ENCODE measurements at regions not wholly inside any gene's neighbourhood (a gene's known extent, or its start where the extent isn't known, plus 50 kb on each side); places are given as distances from the start of the nearest gene placed in this dataset.
"Not testable (repeated sequence)": the region's sequence is repeated elsewhere in the genome, so short reads cannot be mapped to it uniquely, and the experiment has no call there.

DNA sequence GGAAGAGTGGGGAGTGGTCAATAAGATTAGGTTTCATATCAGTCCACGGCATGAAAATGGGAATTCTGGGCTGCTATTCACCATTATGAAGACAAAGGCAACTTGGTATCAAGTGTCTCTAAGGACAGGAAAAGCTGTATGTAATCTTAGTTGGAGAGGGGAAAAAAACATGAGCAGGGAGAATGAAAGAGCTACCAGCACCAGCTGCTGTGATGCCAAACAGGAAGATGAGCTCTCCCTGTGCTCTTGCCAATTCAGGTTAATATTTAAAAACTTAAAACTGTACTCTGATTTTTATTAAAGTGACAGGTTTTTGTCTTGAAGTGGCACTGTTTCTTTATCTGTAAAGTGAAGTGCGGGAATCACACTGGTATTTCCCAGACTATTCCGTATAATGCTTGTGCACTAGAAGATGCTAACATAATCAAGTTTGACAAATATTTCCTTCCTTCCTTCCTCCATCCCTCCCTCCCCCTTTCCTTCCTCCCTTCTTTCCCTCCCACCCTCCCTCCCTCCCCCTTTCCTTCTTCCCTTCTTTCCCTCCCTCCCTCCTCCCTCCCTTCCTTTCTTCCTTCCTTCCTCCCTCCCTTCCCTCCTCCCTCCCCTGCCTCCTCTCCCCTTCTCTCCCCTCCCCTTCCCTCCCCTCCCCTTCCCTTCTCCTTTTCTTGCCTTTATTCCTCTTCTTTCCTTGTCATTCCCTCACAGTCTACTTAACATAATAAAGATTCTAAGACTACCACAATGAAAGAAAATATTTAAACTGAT is 1383.0 kb upstream of the C9orf72 start:
- DNase-seq = no peak

DNA sequence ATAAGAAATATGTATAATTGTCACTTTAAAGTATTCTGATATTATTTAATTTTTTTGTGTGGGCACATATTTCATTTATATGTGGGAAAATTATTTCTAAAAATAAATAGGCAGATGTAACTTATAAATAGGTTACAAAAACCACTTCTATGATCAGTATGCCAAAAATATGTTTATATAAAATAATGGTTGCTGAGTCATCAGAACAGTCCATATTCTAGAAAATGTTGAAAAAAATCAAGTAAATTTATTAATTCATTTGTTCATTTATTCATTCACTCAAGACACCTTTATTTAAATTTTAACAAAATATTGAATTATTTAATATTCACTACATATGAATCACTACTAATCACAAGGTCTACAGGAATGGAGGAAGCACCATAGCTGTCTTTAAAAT is 1387.3 kb upstream of the C9orf72 start:
- DNase-seq = no peak

DNA sequence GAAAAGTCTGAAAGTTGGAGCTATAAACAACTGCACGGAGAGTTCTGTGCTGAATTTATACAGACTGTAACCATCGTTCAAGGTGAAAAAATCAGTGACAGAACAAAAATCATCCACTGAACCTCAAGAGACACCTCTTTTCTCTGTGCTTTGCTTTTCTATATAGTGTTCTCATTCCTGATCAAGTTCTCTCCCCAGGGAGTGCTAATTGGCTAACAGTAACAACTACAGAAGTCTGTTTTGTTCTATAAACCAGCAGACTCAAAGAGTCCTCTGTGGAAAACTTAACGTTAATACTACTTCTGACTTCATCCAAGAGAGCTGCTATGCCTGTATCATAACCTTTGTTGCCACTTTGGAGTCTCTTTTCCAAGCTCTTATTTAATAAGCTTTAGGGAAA is 1388.3 kb upstream of the C9orf72 start:
- DNase-seq = no peak

DNA sequence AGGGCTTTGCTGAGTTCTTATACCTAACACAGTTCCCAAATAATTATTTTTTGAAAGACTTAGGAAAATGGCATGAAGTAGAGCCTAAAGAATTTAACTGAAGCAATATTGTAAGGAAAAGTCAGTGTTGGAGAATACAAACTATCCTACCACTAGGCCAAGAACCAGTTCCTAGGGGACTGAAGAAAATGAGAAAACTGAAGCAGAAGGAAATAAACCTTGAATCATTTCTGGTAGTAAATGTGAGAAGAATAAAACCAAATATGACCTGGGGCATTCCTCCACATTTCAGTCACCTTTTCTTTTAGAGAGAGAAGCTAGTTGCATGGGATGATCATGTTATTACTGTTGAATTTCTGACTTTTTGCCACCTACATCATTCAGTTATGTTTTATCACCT is 1393.9 kb upstream of the C9orf72 start:
- DNase-seq = no peak

DNA sequence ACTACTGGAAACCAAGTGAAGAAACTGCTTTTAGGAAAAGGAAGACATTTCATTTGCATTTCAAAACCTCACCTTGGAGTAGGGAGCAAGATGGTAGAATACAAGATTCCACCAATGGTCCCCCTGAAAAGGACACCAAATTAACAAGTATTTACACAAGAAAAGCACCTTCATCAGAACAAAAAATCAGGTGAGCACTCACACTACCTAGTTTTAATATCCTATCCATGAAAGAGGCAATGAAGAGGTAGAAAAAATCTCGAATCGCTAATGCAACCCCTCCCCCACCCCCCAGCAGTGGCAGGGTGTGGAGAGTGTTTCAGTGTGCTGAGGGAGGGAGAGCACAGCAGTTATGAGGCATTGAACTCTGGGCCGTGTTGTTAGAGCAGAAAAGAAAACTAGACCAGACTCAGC is 1397.0 kb upstream of the C9orf72 start:
- DNase-seq = no peak

DNA sequence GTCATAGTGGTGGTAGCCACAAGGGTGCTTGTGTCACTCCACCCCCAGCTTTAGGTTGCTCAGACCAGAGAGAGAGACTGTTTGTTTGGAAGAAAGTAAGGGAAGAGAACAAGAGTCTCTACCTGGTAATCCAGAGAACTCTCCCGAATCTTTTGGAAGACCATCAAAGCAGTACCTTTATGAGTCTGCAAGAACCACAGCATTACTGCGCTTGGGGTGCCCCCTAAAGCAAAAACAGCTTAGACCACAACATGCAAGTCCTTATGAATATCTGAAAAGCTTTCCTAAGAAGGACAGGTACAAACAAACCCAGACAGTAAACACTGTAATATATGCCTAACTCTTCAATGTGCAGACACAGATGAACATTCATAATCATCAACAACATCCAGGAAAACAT is 1398.6 kb upstream of the C9orf72 start:
- DNase-seq = no peak

DNA sequence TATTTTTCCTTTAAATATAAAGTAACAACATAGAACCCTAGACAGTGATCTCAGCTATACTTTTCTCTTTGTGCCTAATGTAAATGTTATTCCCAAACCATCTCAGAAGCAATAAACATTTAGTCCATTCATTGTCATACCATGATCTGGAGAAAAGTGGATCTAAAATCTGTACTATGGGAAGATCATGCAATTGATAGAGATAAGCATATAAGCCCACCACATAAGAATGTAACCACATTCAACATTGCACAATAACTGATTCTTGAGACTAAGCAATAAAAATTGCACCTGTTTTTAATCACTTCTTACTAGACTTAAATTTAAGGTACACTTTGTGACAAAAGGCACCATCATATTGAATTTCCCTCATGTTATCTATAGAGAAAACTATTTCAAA is 1403.0 kb upstream of the C9orf72 start:
- DNase-seq = no peak

DNA sequence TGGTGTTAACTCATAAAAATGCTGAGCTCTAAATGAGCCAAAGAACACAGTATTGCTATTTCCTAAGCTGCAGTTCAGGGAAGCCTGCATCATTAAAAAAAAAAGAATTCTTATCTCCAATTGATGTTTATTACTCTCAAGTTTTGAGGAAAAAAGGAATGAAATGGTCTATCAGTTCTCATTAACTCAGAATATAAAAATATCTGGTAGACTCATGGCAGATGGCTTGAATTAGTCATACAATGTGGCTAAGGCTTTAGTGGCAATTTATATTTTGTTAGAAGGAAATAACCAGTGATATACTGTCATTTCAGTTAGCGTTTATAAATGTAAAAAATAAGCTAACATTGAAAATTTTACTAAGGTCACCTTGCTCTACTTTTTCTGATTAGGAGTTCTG is 1403.4 kb upstream of the C9orf72 start:
- no peak for DNase-seq

DNA sequence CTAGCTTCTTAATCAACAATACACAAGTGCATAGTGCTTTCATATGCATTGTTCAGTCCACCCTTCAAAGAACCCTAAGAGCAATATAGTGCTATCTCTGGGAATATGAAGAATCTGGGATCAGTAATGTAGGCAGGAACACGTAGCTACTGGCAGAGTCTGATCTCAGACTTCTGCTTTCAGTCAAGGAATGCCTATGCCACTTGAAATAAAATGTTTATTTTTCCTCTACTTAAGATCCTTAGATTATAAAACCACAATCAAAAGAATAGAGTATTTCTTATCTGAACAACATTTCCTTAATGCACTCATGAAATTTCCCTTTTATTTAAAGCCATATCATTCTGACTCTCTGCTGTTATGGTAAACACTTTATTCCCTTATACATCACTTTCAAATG is 1407.8 kb upstream of the C9orf72 start:
- no peak for DNase-seq

DNA sequence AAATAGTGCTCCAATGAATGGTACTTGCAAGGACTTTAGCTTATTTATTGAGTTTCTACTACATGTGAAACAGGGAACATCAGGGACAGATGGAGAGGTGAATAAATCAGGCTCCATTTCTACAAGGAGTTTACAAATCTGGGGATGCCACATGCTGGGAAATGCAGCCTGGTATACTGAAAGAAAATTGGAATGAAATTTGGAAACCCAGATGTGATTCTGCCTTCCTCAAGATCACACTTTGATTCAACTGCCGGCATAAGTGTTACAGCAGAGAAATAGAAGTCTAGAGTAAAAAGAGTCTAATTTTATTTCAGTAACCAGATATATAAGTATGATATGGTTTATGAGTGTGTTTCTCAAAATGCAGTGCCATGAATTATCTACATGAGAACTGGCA is 1408.4 kb upstream of the C9orf72 start:
- DNase-seq = no peak

DNA sequence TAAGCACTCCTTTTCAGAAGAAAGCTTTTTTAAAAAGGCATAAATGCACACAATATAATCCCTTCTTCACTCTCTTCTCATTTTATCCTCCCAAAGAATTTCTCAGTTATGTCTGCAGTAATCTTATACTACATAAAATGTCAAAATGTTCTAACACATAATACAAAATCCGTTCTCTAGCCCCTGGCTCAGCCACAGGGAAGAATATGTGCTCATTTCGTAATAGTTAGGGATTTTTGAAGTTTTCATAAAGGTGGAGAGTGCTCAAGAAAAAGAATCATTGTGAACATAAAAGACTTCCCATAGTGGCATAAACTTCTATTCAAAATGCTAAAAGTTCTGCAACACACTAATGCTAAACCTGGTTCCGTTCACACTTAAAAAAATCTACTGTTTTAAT is 1410.7 kb upstream of the C9orf72 start:
- DNase-seq = no peak

DNA sequence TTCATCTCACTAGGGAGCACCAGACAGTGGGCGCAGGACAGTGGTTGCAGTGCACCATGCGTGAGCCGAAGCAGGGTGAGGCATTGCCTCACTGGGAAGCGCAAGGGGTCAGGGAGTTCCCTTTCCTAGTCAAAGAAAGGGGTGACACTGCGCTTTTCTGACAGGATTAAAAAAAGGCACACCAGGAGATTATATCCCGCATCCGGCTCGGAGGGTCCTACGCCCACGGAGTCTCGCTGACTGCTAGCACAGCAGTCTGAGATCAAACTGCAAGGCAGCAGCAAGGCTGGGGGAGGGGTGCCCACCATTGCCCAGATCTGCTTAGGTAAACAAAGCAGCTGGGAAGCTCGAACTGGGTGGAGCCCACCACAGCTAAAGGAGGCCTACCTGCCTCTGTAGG is 1416.7 kb upstream of the C9orf72 start:
- not testable (repeated sequence) for DNase-seq

DNA sequence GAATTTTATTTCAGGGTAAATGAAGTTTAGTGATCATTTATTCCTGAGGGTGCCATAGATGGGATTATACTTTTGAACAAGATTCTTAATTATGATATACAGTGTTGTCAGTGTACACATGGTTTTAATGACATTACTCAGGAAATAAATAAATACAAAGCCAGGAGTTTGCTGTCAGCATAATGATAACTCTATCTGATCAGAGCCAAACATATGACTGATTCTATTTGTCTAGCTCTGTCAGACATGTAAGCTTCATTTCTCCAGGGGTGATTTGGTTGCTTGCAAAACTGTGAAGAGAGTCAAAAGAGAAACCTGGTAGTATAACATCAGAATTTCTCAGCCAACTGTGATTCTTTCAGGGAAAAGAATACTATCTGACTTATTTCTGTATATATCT is 1425.8 kb upstream of the C9orf72 start:
- no peak for DNase-seq

DNA sequence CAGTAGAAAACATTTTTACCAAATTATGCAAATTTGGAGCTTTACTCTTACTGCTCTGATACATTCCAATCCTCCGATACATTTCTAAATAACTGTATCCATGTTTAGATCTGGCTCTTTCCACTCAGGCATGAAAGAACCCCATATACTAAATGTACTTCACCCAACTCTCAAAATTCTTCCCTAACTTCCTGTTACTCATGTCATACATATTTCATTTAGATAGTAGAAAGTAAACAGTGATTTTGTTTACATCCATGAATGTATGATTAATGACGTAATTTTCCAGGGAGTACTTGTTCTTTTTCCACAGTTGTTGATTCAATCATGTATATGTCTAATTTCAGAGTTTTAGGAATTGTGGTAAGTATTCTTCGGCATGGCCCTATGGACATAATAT is 1426.5 kb upstream of the C9orf72 start:
- no peak for DNase-seq

DNA sequence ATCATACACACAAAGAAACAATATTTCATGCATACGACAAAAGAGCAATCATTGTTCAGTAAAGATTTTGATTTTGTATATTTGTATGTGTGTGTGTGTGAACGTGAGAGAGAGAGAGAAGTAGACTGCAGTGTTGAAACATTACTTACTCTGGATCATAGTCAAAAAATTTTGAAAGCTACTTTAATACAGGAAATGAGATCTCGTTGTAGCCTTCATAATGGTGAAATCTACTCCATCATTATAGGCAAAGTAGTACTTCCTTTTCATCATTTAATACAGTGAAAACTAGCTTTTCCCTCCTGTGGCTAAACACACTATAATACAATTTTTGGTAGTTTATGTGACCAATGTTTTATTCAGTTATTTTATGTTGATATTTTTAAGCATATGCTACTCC is 1427.7 kb upstream of the C9orf72 start:
- no peak for DNase-seq

DNA sequence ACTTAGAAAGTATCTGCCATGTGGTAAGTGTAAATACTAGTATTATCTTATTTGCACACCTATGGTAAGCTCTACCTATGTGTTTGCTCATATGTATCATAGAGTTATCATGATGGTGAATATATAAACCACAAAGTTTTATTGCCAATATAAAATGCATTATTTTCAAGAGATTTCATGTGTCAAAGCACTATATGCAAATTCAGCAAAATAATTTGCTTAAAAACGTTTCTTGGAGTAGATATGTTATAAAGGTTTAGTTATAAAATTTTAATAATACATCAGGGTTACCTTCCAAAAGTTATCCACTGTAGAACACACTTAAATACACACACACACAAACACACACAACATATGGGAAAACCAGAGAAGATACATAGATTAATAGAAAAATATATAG is 1431.7 kb upstream of the C9orf72 start:
- DNase-seq = no peak

DNA sequence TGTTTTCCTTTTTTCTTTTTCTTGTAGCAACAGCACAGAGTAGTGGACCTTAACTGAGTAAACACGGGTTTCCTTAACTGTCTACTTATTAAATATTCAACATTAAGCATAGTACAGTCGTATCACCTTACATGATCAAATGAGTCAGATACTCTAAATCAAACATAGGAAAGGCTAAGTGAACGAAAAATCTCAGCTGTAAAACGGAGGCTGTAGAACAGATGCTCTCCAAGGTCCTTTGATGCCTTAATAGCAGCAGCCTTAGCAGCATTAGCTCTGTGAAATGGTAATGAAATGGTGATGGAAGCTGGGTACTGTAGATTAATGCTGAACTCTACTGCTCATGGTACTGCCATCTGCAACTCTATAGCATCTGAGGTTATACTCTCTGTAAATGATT is 1433.3 kb upstream of the C9orf72 start:
- no peak for DNase-seq

DNA sequence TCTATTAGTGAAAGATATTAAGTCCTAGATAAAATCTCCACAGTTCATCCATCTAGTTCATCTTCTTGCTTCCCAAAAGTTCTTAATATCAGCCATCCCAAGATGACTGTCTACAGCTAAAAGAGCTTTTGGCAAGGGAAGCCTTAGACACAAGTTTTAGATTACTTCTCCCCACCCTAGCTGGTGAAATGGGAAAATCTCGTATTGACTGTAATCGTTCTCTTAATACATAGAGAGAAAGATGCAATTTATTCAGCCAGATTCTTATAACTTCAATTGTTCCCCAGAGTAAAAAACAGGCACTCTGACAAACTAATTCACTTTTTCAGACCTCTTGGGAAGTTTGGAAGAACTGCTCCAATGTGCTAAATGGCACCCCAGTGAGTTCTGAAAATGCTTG is 1439.6 kb upstream of the C9orf72 start:
- no peak for DNase-seq

DNA sequence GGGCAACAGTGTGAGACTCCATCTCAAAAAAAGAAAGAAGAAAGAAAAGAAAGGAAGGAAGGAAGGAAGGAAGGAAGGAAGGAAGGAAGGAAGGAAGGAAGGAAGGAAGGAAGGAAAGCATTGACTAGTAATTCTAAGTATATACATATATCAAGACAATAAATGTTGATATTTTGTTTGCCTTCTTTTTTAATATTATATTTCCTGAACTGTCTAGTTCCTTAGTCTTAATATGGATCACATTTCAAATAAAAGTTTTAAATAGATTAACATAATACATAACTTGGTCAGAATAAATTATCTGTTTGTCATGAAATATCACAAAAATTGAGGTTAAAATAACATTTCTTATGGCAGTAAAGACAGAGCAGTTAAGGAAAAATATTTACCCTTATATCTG is 1448.4 kb upstream of the C9orf72 start:
- DNase-seq = no peak

DNA sequence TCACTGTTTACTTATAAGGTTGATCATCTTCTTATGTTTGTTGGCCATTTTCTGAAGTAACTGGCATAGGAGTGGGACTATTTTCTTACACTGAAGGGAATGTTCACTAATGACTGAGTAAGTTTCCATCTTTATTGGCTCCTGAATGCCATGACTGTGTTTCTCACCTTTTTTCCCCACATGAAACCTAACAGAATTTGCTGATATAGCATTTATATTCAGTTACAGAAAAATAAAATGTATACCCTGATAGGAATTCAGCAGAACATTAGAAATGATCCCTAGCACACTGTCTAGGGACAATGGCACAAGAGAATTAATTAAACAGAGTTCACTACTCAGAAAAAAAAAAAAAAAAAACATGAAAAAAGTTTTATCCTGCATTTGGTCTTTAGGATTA is 1465.1 kb upstream of the C9orf72 start:
- DNase-seq = no peak

DNA sequence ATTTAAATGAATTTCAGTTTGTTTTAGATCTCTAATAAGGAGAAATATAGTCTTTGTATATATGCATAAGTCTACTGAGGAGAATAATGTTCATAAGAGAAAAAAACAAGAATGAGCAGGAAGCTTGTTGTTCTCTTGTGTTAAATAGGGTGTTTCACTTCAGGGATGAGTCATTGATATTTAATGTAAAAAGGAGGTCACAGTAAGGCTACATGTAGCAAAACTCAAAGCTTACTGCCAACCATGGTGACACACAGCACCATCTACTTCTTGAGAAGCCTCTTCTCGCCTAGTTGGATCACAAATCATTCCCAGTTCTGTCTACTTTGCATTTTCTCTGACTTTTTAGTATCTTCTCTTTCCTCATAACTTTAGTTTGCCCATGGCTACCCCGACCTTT is 1466.0 kb upstream of the C9orf72 start:
- DNase-seq = no peak

DNA sequence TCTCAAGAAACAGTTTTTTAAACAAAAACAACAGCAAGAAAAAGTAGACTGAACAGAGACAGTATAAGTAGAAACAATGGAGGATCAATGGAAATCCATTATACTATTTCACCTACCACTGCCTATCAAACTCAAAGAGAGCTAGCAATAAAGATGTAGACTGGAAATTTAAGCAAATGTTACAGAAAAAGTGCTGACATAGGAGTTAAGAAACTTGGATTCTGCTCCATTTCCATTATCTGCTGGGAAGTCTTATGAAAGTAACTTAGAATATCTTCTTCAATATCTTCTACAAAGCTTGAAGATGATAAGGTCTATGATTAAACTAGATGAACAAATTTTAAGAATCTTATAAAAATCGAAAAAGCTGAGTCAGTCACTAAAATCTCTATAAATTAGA is 1469.8 kb upstream of the C9orf72 start:
- DNase-seq = no peak

DNA sequence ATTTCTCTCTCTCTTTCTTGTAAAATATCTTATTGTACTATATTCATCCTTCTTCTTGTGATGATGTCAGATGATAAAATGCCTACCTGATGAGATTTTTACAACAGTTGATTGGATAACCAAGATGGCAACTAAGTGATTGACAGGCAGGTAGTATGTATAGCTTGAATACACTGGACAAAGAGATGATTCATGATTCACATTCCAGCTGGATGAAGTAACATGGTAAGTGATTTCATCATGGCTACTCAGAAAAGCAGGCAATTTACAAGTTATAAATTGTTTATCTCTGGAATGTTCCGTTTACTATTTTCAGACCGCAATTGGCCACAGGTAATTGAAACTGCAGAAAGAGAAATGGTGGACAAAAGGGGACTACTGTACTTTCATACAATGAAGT is 1471.7 kb upstream of the C9orf72 start:
- no peak for DNase-seq

DNA sequence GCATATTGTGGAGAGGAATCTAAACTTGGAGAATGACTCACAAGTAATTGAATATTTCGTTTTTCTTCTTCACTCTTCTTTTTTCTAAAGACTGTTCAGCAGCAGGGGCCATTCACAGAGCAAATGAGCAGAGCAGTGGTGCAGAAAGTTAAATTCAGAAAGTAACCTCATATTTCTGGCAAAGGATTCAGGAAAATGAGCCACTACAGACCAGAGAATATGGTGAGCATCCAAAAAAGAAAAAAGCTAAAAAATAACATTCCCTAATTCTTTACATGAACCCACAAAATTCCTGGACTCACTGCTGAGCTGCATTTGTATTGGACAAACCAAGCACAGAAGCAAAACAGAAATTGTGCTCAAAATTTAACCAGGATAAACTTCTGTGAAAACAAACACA is 1486.8 kb upstream of the C9orf72 start:
- DNase-seq = no peak

DNA sequence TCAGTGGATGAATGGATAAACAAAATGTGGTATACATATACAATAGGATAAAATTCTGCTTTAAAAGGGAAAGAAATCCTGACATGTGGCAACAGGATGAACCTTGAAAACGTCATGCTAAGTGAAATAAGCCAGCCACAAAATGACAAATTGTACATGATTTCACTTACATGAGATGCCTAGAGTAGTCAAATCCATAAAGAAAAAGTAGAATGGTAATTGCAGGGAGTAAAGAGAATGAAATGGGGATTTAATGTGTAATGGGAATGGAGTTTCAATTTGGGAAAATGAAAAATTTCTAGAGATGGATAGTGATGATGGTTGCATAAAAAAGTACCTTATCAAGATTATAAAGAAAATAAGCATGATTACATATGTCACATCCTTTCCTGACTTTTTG is 1489.2 kb upstream of the C9orf72 start:
- DNase-seq = no peak

DNA sequence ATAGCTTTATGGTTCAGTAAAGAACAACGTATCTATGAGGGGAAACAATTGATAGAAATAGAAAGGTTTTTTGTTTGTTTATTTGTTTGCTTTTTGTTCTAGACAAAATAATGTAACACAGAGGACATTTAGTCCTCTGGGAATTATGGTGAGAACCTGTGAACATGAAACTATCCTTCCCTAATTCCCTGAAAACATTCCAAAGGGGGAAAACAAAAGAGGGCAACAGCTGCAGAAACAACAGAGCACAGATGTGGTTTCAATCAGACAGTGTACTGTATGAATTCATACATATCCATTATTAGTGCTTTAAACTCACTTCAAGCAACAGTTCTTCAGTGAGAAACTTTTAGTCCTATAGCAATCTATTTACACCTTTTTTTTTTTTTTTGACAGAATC is 1489.8 kb upstream of the C9orf72 start:
- DNase-seq = no peak
